ENCODE measurements at regions not wholly inside any gene's neighbourhood (a gene's known extent, or its start where the extent isn't known, plus 50 kb on each side); places are given as distances from the start of the nearest gene placed in this dataset.
"Not testable (repeated sequence)": the region's sequence is repeated elsewhere in the genome, so short reads cannot be mapped to it uniquely, and the experiment has no call there.

DNA sequence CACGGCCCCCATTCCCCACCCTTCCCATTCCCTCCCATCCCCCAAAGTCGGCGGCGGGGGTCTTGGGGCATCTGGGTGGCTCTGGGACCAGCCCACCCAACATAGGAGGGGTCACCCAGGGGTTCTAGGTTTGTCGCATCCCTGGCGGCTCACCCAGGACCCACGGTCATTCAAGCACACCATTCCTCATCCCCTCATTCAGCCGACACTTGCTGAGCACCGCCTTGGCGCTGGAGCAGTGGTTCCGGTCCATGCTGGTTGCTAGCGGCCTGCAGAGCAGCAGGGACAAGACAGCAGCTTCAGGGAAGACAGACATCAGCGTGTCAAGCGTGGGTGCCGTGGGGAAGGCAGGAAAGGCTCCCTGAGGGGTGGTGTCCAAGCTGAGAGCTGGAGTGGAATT is 50.5 kb upstream of the OTOS start:
- TF ChIP-seq, protein P1, sequence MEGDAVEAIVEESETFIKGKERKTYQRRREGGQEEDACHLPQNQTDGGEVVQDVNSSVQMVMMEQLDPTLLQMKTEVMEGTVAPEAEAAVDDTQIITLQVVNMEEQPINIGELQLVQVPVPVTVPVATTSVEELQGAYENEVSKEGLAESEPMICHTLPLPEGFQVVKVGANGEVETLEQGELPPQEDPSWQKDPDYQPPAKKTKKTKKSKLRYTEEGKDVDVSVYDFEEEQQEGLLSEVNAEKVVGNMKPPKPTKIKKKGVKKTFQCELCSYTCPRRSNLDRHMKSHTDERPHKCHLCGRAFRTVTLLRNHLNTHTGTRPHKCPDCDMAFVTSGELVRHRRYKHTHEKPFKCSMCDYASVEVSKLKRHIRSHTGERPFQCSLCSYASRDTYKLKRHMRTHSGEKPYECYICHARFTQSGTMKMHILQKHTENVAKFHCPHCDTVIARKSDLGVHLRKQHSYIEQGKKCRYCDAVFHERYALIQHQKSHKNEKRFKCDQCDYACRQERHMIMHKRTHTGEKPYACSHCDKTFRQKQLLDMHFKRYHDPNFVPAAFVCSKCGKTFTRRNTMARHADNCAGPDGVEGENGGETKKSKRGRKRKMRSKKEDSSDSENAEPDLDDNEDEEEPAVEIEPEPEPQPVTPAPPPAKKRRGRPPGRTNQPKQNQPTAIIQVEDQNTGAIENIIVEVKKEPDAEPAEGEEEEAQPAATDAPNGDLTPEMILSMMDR (conservative IDR thresholded peaks at IDR 0.05): no peak

DNA sequence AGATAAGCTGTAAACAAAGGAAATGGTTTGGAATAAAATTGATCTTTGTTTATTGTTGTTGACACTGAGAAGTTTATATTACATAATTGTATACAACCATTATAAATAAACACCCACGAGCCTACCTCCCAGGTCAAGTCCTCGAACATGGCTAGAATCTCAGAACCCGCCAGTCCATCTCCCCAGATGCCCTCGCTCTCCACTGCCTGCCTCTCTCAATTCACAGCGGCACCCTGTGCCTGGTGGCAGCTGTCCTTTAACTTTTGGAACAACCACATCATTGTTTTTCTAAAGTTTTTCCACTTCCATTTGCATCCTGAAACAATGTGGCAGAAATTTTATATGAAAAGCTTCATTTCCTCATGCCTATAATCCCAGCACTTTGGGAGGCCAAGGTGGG is 52.2 kb upstream of the OTOS start:
- H3K27ac ChIP-seq: no peak overlapping the region
- TF ChIP-seq, protein P1 (conservative IDR thresholded peaks at IDR 0.05): no peak

More for the DNA sequence above, 50.5 kb upstream of the OTOS start:
- H3K27ac ChIP-seq: no peak overlapping the region

DNA sequence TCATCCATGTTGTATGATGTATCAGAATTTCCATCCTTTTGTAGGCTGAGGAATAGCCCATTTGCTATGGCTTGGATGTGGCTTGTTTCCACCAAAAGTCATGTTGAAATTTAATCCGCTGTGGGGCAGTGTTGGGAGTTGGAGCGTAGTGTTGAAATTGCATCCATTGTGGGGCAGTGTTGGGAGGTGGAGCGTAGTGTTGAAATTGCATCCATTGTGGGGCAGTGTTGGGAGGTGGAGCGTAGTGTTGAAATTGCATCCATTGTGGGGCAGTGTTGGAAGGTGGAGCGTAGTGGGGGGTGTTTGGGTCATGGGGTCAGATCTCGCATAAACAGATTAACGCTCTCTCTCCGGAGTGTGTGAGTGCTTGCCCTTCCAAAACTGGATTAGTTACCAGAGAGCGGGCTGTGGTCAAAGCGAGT is 53.9 kb upstream of the OTOS start:
- H3K27ac ChIP-seq: not testable (repeated sequence)

DNA sequence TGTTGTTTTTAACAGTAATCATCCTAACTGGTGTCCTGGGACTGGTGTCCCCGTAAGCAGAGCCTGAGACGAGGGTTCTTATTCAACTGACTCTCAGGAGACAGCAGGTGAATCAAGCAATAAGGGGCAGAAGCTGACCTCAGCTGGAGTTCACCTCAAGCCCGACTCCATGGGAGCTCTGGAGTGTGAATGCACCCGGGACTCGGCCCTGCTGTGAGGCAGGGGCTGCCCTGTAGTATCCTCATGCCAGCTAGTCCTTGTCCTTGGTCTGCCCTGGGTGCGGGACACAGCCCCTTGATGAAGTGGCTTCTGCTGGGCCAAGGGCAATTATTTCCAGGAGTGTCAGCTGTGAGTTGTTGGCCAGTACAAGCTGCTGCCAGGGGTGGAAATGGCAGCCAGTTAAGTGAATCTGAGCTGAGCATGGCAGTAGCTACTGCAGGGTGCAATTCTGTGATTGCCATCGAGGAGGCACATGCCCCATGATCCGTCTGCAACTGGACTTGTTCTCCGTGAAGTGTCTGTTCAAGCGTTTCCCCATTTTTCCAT is 54.9 kb upstream of the OTOS start:
- H3K27ac ChIP-seq: no peak overlapping the region
- TF ChIP-seq, protein P1 (conservative IDR thresholded peaks at IDR 0.05): no peak

DNA sequence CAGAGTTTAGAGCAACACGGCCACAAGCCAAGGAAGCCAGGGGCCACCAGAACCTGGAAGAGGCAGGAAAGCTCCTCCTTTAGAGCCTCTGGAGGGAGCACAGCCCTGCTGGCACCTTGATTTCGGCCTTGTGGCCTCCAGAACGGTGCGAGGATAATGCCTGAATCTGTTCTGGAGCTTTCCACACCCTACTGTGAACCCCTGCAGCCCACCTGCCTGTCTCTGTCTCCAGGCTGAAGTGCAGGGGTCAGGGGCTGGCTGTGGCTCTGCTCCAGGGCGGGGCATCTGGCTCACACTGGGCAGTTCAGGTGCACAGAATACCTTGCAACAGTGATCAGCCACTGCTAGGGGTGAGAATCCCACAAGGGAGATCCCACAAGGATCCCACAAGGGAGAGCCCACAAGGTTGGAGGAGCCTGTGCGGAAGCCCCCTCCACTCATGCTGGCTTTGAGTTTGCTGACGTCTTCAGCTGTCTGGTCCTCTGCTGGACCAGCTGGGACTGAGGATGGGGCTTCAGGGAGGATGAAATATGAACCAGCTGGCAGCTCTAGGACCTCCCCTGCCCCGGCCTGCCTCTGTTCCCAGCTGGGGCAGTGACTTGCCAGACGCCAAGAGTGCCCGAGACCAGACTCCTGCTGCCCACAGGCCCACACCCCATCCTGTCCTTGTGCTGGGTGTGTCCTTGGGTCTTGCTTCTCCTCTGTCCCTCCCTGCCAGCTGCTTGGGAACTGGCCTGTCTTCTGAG is 56.4 kb upstream of the OTOS start:
- TF ChIP-seq, protein P1 (conservative IDR thresholded peaks at IDR 0.05): no peak
- H3K27ac ChIP-seq: no peak overlapping the region

DNA sequence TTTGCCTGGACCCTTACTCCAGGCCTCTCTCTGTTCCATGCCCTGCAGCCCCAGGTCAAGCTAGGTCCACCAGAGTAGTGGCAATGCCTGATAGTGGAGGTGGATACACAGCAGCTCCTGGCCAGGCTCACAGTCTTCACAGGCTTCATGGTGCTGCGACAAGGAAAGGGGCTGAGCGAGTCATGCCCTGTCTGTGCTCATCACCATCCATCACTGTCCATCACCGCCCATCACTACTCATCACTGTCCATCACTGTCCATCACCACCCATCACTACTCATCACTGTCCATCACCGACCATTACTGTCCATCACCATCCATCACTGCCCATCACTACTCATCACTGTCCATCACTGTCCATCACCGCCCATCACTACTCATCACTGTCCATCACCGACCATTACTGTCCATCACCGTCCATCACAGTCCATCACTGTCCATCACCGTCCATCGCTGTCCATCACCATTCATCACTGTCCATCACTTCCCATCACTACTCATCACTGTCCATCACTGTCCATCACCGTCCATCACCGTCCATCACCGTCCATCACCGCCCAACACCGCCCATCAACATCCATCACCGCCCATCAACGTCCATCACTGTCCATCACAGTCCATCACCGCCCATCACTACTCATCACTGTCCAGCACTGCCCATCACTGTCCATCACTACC is 57.1 kb upstream of the OTOS start:
- TF ChIP-seq, protein P1 (conservative IDR thresholded peaks at IDR 0.05): no peak
- H3K27ac ChIP-seq: no peak overlapping the region

DNA sequence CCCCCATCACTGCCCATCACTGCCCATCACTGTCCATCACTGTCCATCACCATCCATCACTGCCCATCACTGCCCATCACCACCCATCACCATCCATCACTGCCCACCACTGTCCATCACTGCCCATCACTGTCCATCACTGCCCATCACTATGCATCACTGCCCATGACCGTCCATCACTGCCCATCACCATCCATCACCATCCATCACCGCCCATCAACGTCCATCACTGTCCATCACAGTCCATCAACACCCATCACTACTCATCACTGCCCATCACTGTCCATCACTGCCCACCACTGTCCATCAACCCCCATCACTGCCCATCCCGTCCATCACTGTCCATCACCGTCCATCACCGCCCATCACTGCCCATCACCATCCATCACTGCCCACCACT is 57.8 kb upstream of the OTOS start:
- no peak overlapping the region for H3K27ac ChIP-seq
- TF ChIP-seq, protein P1 (conservative IDR thresholded peaks at IDR 0.05): no peak

All from VCaP (cell line).